ENCODE measurements at regions not wholly inside any gene's neighbourhood (a gene's known extent, or its start where the extent isn't known, plus 50 kb on each side); places are given as distances from the start of the nearest gene placed in this dataset.

GRCh38 chr6:90668141-90668540, 81.3 kb upstream of the MAP3K7 start:
- no peak overlapping the region for H3K4me3 ChIP-seq (ENCODE audit: low read depth, low read length)
- TF ChIP-seq, protein P1, sequence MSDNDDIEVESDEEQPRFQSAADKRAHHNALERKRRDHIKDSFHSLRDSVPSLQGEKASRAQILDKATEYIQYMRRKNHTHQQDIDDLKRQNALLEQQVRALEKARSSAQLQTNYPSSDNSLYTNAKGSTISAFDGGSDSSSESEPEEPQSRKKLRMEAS (IDR thresholded peaks at IDR 0.05; ENCODE audit: low read depth, low read length), result no peak
- no peak for TF ChIP-seq POLR2A (IDR thresholded peaks at IDR 0.05; ENCODE audit: extremely low read depth, insufficient read length)
- TF ChIP-seq, protein P2, sequence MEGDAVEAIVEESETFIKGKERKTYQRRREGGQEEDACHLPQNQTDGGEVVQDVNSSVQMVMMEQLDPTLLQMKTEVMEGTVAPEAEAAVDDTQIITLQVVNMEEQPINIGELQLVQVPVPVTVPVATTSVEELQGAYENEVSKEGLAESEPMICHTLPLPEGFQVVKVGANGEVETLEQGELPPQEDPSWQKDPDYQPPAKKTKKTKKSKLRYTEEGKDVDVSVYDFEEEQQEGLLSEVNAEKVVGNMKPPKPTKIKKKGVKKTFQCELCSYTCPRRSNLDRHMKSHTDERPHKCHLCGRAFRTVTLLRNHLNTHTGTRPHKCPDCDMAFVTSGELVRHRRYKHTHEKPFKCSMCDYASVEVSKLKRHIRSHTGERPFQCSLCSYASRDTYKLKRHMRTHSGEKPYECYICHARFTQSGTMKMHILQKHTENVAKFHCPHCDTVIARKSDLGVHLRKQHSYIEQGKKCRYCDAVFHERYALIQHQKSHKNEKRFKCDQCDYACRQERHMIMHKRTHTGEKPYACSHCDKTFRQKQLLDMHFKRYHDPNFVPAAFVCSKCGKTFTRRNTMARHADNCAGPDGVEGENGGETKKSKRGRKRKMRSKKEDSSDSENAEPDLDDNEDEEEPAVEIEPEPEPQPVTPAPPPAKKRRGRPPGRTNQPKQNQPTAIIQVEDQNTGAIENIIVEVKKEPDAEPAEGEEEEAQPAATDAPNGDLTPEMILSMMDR (IDR thresholded peaks at IDR 0.05; ENCODE audit: low read depth, low read length), result no peak
- TF ChIP-seq MYC (IDR thresholded peaks at IDR 0.05; ENCODE audit: low read depth, low read length), result no peak
- DNase-seq (ENCODE audit: low read depth), result no peak

GRCh38 chr6:90663873-90664272, 77.0 kb upstream of the MAP3K7 start:
- no peak for DNase-seq (ENCODE audit: low read depth)
- H3K4me3 ChIP-seq (ENCODE audit: low read depth, low read length), result no peak overlapping the region
- TF ChIP-seq MYC (IDR thresholded peaks at IDR 0.05; ENCODE audit: low read depth, low read length) (no peak), POLR2A (IDR thresholded peaks at IDR 0.05; ENCODE audit: extremely low read depth, insufficient read length) (no peak)
- TF ChIP-seq, protein P1 (IDR thresholded peaks at IDR 0.05; ENCODE audit: low read depth, low read length), result no peak
- TF ChIP-seq, protein P2 (IDR thresholded peaks at IDR 0.05; ENCODE audit: low read depth, low read length), result no peak

DNA sequence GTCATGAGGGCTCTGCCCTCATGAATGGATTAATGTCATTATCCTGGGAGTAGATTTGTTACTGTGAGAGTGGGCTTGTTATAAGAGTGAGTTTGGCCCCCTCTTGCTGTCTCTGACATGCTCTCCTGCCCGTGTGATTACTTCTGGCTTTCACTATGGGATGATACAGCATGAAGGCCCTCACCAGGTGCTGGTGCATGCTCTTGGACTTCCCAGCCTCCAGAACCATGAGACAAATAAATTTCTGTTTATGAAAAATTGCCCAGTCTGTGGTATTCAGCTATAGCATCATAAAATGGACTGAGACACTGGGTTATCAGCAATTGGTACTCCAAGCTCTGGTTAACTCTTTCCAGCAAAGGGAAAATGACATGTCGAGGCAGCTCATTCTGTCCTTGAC, 76.2 kb upstream of the MAP3K7 start:
- no peak overlapping the region for H3K4me3 ChIP-seq (ENCODE audit: low read depth, low read length)
- DNase-seq (ENCODE audit: low read depth), result no peak
- no peak for TF ChIP-seq MYC (IDR thresholded peaks at IDR 0.05; ENCODE audit: low read depth, low read length)
- TF ChIP-seq, protein P2 (IDR thresholded peaks at IDR 0.05; ENCODE audit: low read depth, low read length), result no peak

GRCh38 chr6:90660931-90661330, 74.1 kb upstream of the MAP3K7 start:
- DNase-seq (ENCODE audit: low read depth), result no peak
- no peak for TF ChIP-seq MYC (IDR thresholded peaks at IDR 0.05; ENCODE audit: low read depth, low read length)
- no peak for TF ChIP-seq POLR2A (IDR thresholded peaks at IDR 0.05; ENCODE audit: extremely low read depth, insufficient read length)
- TF ChIP-seq, protein P1 (IDR thresholded peaks at IDR 0.05; ENCODE audit: low read depth, low read length), result no peak
- TF ChIP-seq, protein P2 (IDR thresholded peaks at IDR 0.05; ENCODE audit: low read depth, low read length), result no peak
- H3K4me3 ChIP-seq (ENCODE audit: low read depth, low read length), result no peak overlapping the region

GRCh38 chr6:90658497-90658896, 71.6 kb upstream of the MAP3K7 start:
- TF ChIP-seq, protein P2 (IDR thresholded peaks at IDR 0.05; ENCODE audit: low read depth, low read length), result no peak
- TF ChIP-seq POLR2A (IDR thresholded peaks at IDR 0.05; ENCODE audit: extremely low read depth, insufficient read length) (no peak), MYC (IDR thresholded peaks at IDR 0.05; ENCODE audit: low read depth, low read length) (no peak)
- TF ChIP-seq, protein P1 (IDR thresholded peaks at IDR 0.05; ENCODE audit: low read depth, low read length), result no peak
- H3K4me3 ChIP-seq (ENCODE audit: low read depth, low read length), result no peak overlapping the region
- DNase-seq (ENCODE audit: low read depth), result no peak

GRCh38 chr6:90656325-90656724, 69.5 kb upstream of the MAP3K7 start:
- DNase-seq (ENCODE audit: low read depth), result no peak
- no peak overlapping the region for H3K4me3 ChIP-seq (ENCODE audit: low read depth, low read length)
- TF ChIP-seq, protein P1 (IDR thresholded peaks at IDR 0.05; ENCODE audit: low read depth, low read length), result no peak
- TF ChIP-seq, protein P2 (IDR thresholded peaks at IDR 0.05; ENCODE audit: low read depth, low read length), result no peak
- TF ChIP-seq MYC (IDR thresholded peaks at IDR 0.05; ENCODE audit: low read depth, low read length), result no peak
- TF ChIP-seq POLR2A (IDR thresholded peaks at IDR 0.05; ENCODE audit: extremely low read depth, insufficient read length), result no peak
